ENCODE measurements at regions not wholly inside any gene's neighbourhood (a gene's known extent, or its start where the extent isn't known, plus 50 kb on each side); places are given as distances from the start of the nearest gene placed in this dataset.

DNA sequence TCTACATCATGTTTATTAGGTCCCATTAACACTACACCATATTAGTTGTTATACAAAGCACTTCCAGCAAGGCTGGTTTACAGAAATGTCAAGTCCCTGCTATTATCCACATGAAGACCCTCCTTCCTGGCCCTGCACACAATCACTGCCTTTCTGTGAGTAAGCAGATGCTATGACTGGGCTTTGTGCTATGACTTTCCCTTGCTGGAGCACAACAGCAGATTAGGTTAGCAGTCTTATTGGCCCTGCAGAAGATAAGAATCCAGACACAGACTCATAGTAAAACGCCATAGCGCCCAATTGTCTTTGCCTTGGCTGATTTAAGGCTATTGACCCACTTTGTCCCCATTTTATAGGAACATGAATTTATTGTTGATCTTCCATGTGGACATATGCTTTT, 228.9 kb upstream of the ACTBL2 start:
- Histone ChIP-seq H3K9me3 (ENCODE audit: control insufficient read depth, insufficient read depth, low read length) (no peaks in the 10 kb centered on the region), H3K4me1 (ENCODE audit: control insufficient read depth, low read length) (no peaks in the 10 kb centered on the region), H3K4me2 (ENCODE audit: low read length) (no peak overlapping the region), H3K27ac (ENCODE audit: low read depth, low read length) (no peak overlapping the region), H3K27me3 (ENCODE audit: control insufficient read depth, low read length) (no peaks in the 10 kb centered on the region), H3K79me2 (ENCODE audit: control insufficient read depth, low read length) (no peaks in the 10 kb centered on the region), H3K36me3 (ENCODE audit: control insufficient read depth, low read length) (no peaks in the 10 kb centered on the region), H3K4me3 (ENCODE audit: low read length) (no peak overlapping the region), H3K9me2 (replicated peaks; ENCODE audit: control insufficient read depth, low read length) (no peaks in the 10 kb centered on the region), H4K20me1 (ENCODE audit: control insufficient read depth, insufficient read depth, low read depth, low read length) (no peaks in the 10 kb centered on the region), H3F3A (ENCODE audit: control insufficient read depth, insufficient read depth) (no peaks in the 10 kb centered on the region)
- TF ChIP-seq CTCF (IDR thresholded peaks at IDR 0.05; ENCODE audit: low read depth, low read length, poor library complexity, severe bottlenecking): no peak
- no peak for TF ChIP-seq EZH2phosphoT487 (IDR thresholded peaks at IDR 0.05; ENCODE audit: borderline replicate concordance, low read length)

- Histone ChIP-seq H3K9me3 (ENCODE audit: control insufficient read depth, insufficient read depth, low read length) (no peaks in the 10 kb centered on the region), H3K4me2 (ENCODE audit: low read length) (no peak overlapping the region), H3F3A (ENCODE audit: control insufficient read depth, insufficient read depth) (no peaks in the 10 kb centered on the region), H3K4me3 (ENCODE audit: low read length) (no peak overlapping the region), H3K36me3 (ENCODE audit: control insufficient read depth, low read length) (no peaks in the 10 kb centered on the region), H4K20me1 (ENCODE audit: control insufficient read depth, insufficient read depth, low read depth, low read length) (no peaks in the 10 kb centered on the region), H3K9me2 (replicated peaks; ENCODE audit: control insufficient read depth, low read length) (no peaks in the 10 kb centered on the region), H3K4me1 (ENCODE audit: control insufficient read depth, low read length) (no peaks in the 10 kb centered on the region), H3K27me3 (ENCODE audit: control insufficient read depth, low read length) (no peaks in the 10 kb centered on the region), H3K79me2 (ENCODE audit: control insufficient read depth, low read length) (no peaks in the 10 kb centered on the region), H3K27ac (ENCODE audit: low read depth, low read length) (no peak overlapping the region)
- no peak for TF ChIP-seq EZH2phosphoT487 (IDR thresholded peaks at IDR 0.05; ENCODE audit: borderline replicate concordance, low read length)
- no peak for TF ChIP-seq CTCF (IDR thresholded peaks at IDR 0.05; ENCODE audit: low read depth, low read length, poor library complexity, severe bottlenecking)
Observed at GRCh38 chr5:57710126-57710525, 227.5 kb upstream of the ACTBL2 start.

DNA sequence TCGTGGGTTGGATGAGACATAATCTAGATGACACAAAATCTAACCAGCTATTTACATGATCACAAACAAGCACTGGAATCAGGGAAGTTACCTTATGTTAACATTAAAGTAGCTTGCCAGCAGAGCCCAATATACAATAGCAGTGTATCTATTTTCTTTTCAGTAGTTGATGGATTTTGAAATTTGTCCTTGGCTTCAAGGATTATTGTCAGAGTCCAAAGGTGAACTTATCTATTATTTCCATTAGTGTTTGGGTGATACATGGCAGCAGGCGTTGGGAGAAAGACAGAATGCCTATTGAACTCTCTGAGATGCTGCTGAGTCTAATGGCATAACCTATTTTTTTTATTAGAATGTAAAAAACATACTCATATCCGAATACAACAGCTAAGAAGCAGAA, 223.2 kb upstream of the ACTBL2 start:
- Histone ChIP-seq H3K36me3 (ENCODE audit: control insufficient read depth, low read length) (no peaks in the 10 kb centered on the region), H3K79me2 (ENCODE audit: control insufficient read depth, low read length) (no peaks in the 10 kb centered on the region), H3K4me2 (ENCODE audit: low read length) (no peak overlapping the region), H3F3A (ENCODE audit: control insufficient read depth, insufficient read depth) (no peaks in the 10 kb centered on the region), H3K27ac (ENCODE audit: low read depth, low read length) (no peak overlapping the region), H4K20me1 (ENCODE audit: control insufficient read depth, insufficient read depth, low read depth, low read length) (no peaks in the 10 kb centered on the region), H3K9me3 (ENCODE audit: control insufficient read depth, insufficient read depth, low read length) (no peaks in the 10 kb centered on the region), H3K9me2 (replicated peaks; ENCODE audit: control insufficient read depth, low read length) (no peaks in the 10 kb centered on the region), H3K4me3 (ENCODE audit: low read length) (no peak overlapping the region), H3K4me1 (ENCODE audit: control insufficient read depth, low read length) (no peaks in the 10 kb centered on the region), H3K27me3 (ENCODE audit: control insufficient read depth, low read length) (no peaks in the 10 kb centered on the region)
- no peak for TF ChIP-seq CTCF (IDR thresholded peaks at IDR 0.05; ENCODE audit: low read depth, low read length, poor library complexity, severe bottlenecking)
- TF ChIP-seq EZH2phosphoT487 (IDR thresholded peaks at IDR 0.05; ENCODE audit: borderline replicate concordance, low read length): no peak

DNA sequence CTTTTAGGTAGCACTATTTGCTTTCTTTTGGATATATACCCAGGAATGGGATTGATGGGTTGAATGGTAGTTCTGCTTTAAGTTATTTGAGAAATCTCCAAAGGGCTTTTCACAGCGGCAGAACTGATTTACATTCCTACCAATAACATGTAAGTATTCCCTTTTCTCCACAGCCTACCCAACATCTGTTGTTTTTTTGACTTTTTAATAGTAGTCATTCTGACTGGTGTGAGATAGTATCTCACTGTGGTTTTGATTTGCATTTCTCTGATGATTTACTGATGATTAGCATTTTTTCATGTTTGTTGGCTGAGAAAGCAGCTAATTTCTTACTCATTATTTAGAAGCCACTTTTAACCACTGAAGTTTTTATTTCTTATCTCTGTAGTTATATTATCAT, 221.1 kb upstream of the ACTBL2 start:
- H3K27ac ChIP-seq (ENCODE audit: low read depth, low read length): no peak overlapping the region
- no peaks in the 10 kb centered on the region for H3K79me2 ChIP-seq (ENCODE audit: control insufficient read depth, low read length)
- no peak overlapping the region for H3K4me3 ChIP-seq (ENCODE audit: low read length)
- H3K4me2 ChIP-seq (ENCODE audit: low read length): no peak overlapping the region
- no peaks in the 10 kb centered on the region for H3K9me2 ChIP-seq (replicated peaks; ENCODE audit: control insufficient read depth, low read length)
- H3K4me1 ChIP-seq (ENCODE audit: control insufficient read depth, low read length): no peaks in the 10 kb centered on the region
- TF ChIP-seq CTCF (IDR thresholded peaks at IDR 0.05; ENCODE audit: low read depth, low read length, poor library complexity, severe bottlenecking) (no peak), EZH2phosphoT487 (IDR thresholded peaks at IDR 0.05; ENCODE audit: borderline replicate concordance, low read length) (no peak)
- no peaks in the 10 kb centered on the region for H3K27me3 ChIP-seq (ENCODE audit: control insufficient read depth, low read length)
- no peaks in the 10 kb centered on the region for H3K9me3 ChIP-seq (ENCODE audit: control insufficient read depth, insufficient read depth, low read length)
- no peaks in the 10 kb centered on the region for H3F3A ChIP-seq (ENCODE audit: control insufficient read depth, insufficient read depth)
- H3K36me3 ChIP-seq (ENCODE audit: control insufficient read depth, low read length): no peaks in the 10 kb centered on the region
- no peaks in the 10 kb centered on the region for H4K20me1 ChIP-seq (ENCODE audit: control insufficient read depth, insufficient read depth, low read depth, low read length)

All from DOHH2 (cell line).